AG10803 (cell line): ENCODE measurements at regions not wholly inside any gene's neighbourhood (a gene's known extent, or its start where the extent isn't known, plus 50 kb on each side); places are given as distances from the start of the nearest gene placed in this dataset.

ENCODE experiments used
- DNase-seq: peaks from one replicate; pipeline ENCODE4 v3.0.0; 2010; ENCODE audit warnings: low read depth
- H3K4me3 ChIP-seq: 2 replicates; pipeline ENCODE4 v1.5.1; 2011; ENCODE audit warnings: mild to moderate bottlenecking, low read length, control low read depth
- TF ChIP-seq, protein P1 (sequence below): conservative IDR thresholded peaks from 2 replicates; pipeline ENCODE4 v1.5.1; 2011; ENCODE audit warnings: mild to moderate bottlenecking, low read length, control low read depth, inconsistent platforms

DNA sequence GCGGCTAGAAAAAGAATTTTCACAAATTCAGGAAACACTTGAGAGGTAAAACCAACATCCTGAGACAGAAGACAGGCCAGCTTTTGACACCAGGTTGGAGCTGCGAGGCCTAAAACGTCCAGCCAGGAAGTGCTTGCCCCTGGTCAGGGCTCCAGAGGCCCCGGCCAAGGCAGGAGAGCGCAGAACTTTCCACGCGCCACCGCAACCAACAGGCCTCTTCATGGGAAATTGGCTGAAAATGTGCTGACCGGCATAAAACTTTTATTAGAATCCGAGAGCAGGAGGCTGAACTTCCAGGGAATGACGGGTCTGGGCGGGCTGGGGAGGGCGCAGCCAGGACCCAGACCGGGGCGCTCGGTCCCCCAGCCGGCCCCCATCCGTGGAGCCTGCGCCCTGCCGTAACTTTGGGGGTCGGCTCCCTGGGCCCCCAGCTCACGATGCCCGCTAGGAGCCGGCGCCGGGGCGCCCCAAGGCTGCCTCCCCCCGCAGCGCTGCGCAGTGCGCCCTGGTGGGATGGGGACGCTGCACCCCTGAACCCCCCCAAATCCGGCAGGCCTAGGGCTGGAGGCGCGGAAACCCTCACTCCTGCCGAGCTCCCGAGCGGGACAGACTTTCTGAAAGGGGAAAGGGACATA, 414.0 kb upstream of the MKI67 start:
- H3K4me3 ChIP-seq, result no peak overlapping the region
- TF ChIP-seq, protein P1, sequence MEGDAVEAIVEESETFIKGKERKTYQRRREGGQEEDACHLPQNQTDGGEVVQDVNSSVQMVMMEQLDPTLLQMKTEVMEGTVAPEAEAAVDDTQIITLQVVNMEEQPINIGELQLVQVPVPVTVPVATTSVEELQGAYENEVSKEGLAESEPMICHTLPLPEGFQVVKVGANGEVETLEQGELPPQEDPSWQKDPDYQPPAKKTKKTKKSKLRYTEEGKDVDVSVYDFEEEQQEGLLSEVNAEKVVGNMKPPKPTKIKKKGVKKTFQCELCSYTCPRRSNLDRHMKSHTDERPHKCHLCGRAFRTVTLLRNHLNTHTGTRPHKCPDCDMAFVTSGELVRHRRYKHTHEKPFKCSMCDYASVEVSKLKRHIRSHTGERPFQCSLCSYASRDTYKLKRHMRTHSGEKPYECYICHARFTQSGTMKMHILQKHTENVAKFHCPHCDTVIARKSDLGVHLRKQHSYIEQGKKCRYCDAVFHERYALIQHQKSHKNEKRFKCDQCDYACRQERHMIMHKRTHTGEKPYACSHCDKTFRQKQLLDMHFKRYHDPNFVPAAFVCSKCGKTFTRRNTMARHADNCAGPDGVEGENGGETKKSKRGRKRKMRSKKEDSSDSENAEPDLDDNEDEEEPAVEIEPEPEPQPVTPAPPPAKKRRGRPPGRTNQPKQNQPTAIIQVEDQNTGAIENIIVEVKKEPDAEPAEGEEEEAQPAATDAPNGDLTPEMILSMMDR, result no peak
- no peak for DNase-seq

DNA sequence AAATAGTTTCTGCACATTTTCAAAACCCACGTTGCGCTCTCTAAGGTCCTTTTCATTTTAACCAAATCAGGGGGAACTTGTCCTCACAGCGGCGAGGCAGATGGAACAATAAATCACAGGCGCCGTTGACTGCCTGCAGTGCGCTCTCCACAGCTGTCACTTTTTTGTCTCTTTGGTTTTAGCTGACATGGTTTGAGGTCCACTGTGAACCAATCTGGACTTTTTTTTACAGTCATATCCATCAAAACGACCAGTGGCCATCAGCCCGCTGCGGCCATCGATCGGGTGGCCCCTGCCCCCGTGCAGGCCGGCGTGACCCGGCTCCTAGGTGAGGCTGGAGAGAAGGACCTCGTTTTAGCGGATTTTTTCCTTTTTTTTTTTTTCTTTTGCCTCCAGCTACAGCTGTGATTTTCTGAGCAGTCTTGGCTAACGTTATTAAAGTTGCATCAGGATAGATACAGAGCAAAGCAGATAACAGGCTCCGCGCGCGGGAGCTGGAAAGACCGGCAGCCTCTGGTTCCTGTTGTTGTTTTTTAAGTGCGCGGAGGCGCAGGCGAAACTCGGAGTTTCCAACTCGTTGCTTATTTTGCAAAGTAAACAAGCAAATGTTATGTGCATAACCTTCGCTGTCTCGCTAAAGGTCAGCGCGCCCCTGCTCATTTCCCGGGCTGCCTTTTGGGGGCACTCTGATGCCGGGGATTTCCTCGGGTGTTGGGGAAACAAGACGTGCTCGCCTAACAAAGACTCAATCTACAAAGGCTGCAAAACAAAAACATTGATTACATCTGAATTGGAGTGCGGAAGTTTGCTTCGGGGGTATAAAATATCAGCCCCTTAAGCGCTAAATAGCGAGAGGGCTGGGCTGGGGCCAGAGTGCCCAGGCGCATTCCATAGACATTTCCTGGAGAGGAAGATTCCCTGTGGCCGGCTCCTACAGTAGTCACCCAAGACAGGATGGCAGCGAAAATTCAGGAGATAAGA, 414.8 kb upstream of the MKI67 start:
- DNase-seq, result no peak
- TF ChIP-seq, protein P1, result no peak
- H3K4me3 ChIP-seq, result no peak overlapping the region

DNA sequence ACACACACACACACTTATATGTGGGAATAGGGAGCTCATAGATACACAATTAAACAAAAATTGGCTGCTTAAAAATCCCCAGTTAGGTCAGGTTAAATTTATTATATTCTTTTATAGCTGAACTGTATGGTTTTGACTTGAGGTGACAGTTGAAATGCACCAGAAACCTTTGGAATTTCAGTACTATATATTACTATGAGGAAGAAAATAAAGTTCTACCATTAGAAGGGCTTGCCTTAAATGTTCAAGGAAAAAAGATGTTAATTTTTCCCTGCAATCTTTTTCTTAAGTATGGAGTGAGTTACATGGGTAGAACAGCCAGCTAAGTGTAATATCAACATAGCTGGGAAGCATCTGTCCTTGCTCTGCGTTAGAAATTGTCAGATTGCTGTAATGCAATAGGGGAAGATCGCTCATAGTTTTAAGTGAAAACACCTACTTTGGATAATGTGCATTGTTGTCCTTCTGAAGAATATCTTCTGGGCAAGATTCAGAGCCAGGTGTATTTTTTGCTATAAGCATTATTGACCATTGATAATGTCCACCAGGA, 415.8 kb upstream of the MKI67 start:
- no peak for DNase-seq
- no peak overlapping the region for H3K4me3 ChIP-seq
- TF ChIP-seq, protein P1, result no peak

DNA sequence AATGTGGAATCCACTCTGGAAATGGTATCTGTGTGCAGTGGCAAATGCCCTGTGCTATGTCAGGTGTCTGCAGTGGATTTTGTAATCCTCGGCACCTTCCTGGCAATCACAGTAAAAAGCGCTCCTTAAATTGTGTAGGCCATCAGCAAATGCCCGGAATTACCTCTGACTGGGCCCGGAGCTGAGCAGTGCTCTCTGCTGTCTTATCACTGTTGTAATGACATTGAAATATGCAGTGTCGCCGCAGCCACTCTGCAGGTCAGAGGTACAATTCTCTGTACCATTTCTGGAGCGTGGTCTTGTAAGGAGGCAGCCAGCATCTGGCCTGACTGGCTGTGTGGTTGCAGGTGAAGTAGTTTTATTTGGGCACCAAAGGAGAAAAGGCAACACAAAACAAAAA, 416.4 kb upstream of the MKI67 start:
- TF ChIP-seq, protein P1, result no peak
- DNase-seq, result no peak
- H3K4me3 ChIP-seq, result no peak overlapping the region

DNA sequence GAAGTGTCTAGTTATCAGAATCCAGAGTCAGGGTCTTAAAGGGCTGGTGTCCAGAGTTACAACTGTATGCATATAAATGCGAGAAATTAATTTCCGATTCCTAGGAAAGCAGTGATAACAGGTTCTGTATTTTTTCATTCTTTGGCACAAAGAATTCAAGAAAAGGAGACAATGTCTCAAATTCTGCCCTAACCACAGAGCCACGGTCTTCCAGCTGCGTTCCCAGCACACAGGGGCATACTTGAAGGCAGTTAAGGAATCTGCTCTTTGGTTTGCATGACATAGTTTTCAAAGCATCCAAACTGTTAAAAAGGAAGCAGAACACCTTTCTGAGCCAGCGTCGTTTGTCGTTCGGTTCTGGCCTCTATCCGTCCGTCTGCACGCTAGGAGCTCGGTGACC, 416.9 kb upstream of the MKI67 start:
- no peak overlapping the region for H3K4me3 ChIP-seq
- TF ChIP-seq, protein P1, result no peak
- no peak for DNase-seq

DNA sequence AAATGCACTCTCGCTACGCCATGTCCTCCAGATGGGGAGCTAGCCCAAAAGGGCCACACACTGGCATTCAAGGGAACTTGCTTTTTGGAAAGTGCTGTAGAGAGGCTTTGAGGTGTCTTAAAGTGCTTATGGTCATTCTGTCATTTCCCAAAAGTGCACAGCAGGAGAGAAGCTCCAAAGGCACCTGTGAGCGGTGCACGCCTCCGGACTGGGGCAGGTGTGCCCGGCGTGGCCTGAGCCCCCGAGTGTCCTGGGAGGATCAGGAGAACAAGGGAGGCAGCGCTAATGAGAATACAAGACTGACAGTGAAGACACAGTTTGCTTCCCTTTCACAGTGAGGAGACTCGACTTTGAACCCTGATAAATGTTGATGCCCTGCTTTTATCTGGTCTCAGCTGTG, 419.0 kb upstream of the MKI67 start:
- DNase-seq, result no peak
- TF ChIP-seq, protein P1, result no peak
- H3K4me3 ChIP-seq, result no peak overlapping the region
